Stomach (tissue), 8 donors: ENCODE measurements at regions not wholly inside any gene's neighbourhood (a gene's known extent, or its start where the extent isn't known, plus 50 kb on each side); places are given as distances from the start of the nearest gene placed in this dataset.

Experiments
- DNase-seq, 2 donors: peaks; one replicate each; pipeline versions ENCODE4 v3.0.0 to v3.0.0-alpha.2; 2013 to 2019
- H3K27ac ChIP-seq, 5 donors: fragments of 200-600 bp in 4 of 5; sonication (generic) in 4 of 5; one replicate each; pipeline ENCODE4 v1.5.1; 2013 to 2019; ENCODE audit warnings: mild to moderate bottlenecking in 1 of 5, moderate library complexity in 1 of 5
- H3K27me3 ChIP-seq, 3 donors: fragments of 200-600 bp; sonication (generic); one replicate each; pipeline ENCODE4 v1.5.1; 2017 to 2019; ENCODE audit warnings: mixed run types in 1 of 3
- H3K36me3 ChIP-seq, 4 donors: fragments of 200-600 bp; sonication (generic); 1 replicate in 3 of 4; 2 replicates in 1 of 4; pipeline ENCODE4 v1.5.1; 2016 to 2019
- H3K4me1 ChIP-seq, 4 donors: fragments of 200-600 bp; sonication (generic); one replicate each; pipeline ENCODE4 v1.5.1; 2016 to 2019
- H3K4me3 ChIP-seq, 4 donors: fragments of 200-600 bp; sonication (generic) in 3 of 4; one replicate each; pipeline ENCODE4 v1.5.1; 2016 to 2019; ENCODE audit warnings: mild to moderate bottlenecking in 1 of 4
- H3K9me3 ChIP-seq, 4 donors: fragments of 200-600 bp; sonication (generic); one replicate each; pipeline ENCODE4 v1.5.1; 2016 to 2019
- CTCF ChIP-seq, 7 experiments: fragments of 450-650 bp in 4 of 7; fragments of 200-600 bp in 3 of 7; sonication (generic) in 3 of 7; IDR thresholded peaks; one replicate each; pipeline ENCODE4 v1.5.1; 2016 to 2019; ENCODE audit warnings: antibody characterized with exemption in 7 of 7, control low read depth in 2 of 7, mild to moderate bottlenecking in 1 of 7
- EP300 ChIP-seq: sonication (generic); formaldehyde crosslinking; IDR thresholded peaks from one replicate; pipeline ENCODE4 v1.6.1; 2017; ENCODE audit warnings: antibody characterized with exemption
- POLR2A ChIP-seq, 4 donors: fragments of 450-650 bp; IDR thresholded peaks; one replicate each; pipeline ENCODE4 v1.6.1; 2016; ENCODE audit warnings: antibody characterized with exemption in 4 of 4, control low read depth in 2 of 4, mild to moderate bottlenecking in 1 of 4, moderate library complexity in 1 of 4
- POLR2AphosphoS5 ChIP-seq, 3 donors: sonication (generic); formaldehyde crosslinking; IDR thresholded peaks; one replicate each; pipeline ENCODE4 v1.6.1; 2016; ENCODE audit warnings: antibody characterized with exemption in 3 of 3
- WGBS, 5 donors: extraction: QIAGEN DNeasy Blood & Tissue Kit in 3 of 5; methylation state at CpG; one replicate each; pipeline versions ENCODE4 v1.1.5 to v1.1.7; 2013 to 2018; 5-methylcytosine and 5-hydroxymethylcytosine counted together
- intact Hi-C: fragments of 100-400 bp; cut with DNase I; formaldehyde crosslinking; loops from one replicate; pipeline ENCODE4 v1.15.1; 2023; ENCODE audit warnings: low total_unique reads
- donor health status: healthy with polysubstance abuse.
- donor health status: Bipolar disorder and iron deficiency.
- donor health status: healthy.

- H3K9me3 ChIP-seq: no peaks in the 10 kb centered on the region
- intact Hi-C loops: no loop called here
- TF ChIP-seq POLR2AphosphoS5 (IDR thresholded peaks at IDR 0.05): no peak
- TF ChIP-seq CTCF (IDR thresholded peaks at IDR 0.05): no peak
- no peak for TF ChIP-seq EP300
- TF ChIP-seq POLR2A (IDR thresholded peaks at IDR 0.05): no peak
- H3K27me3 ChIP-seq: no peaks in the 10 kb centered on the region
- no peak overlapping the region for H3K27ac ChIP-seq
- H3K4me3 ChIP-seq: no peak overlapping the region
- no peaks in the 10 kb centered on the region for H3K36me3 ChIP-seq
- no peak for DNase-seq
- no peaks in the 10 kb centered on the region for H3K4me1 ChIP-seq
- WGBS, 5 donors: 90 to 95% (median 93%) methylated on average over 2 of the region's 2 CpGs
Measured at GRCh38 chr10:55358539-55358938, 557.5 kb upstream of the PCDH15 start.

GRCh38 chr10:55353414-55353813 lies 552.4 kb upstream of the PCDH15 start:
- Histone ChIP-seq H3K27ac (no peak overlapping the region), H3K36me3 (no peaks in the 10 kb centered on the region), H3K9me3 (no peaks in the 10 kb centered on the region), H3K27me3 (no peaks in the 10 kb centered on the region), H3K4me1 (no peaks in the 10 kb centered on the region), H3K4me3 (no peak overlapping the region)
- intact Hi-C loops: no loop called here
- 68 to 88% (median 76%) methylated on average over 1 of the region's 1 CpG for whole genome bisulfite sequencing, 5 donors
- TF ChIP-seq POLR2AphosphoS5 (IDR thresholded peaks at IDR 0.05): no peak
- no peak for TF ChIP-seq EP300
- no peak for TF ChIP-seq POLR2A (IDR thresholded peaks at IDR 0.05)
- no peak for TF ChIP-seq CTCF (IDR thresholded peaks at IDR 0.05)
- no peak for DNase-seq

DNA sequence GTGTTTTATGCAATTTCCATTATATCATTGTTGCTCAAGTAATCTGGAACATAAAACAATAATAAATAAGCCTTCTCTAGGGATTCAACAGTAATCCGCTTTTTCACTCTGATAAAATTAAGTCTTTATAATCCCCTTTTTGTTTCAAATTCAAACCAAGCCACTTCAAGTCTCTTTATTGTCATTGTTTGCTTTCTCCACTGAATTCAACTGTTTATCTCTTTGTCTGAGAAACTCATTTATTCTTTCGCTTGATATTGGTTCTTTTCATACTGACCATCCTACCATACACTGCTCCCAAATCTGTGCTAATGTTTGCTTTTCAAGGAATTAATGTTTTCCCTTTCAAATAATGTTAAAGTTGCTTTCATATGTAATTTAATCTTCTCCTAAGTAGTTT lies 550.4 kb upstream of the PCDH15 start:
- TF ChIP-seq POLR2A (IDR thresholded peaks at IDR 0.05) (no peak), CTCF (IDR thresholded peaks at IDR 0.05) (no peak), POLR2AphosphoS5 (IDR thresholded peaks at IDR 0.05) (no peak), EP300 (no peak)
- no peaks in the 10 kb centered on the region for H3K27me3 ChIP-seq

DNA sequence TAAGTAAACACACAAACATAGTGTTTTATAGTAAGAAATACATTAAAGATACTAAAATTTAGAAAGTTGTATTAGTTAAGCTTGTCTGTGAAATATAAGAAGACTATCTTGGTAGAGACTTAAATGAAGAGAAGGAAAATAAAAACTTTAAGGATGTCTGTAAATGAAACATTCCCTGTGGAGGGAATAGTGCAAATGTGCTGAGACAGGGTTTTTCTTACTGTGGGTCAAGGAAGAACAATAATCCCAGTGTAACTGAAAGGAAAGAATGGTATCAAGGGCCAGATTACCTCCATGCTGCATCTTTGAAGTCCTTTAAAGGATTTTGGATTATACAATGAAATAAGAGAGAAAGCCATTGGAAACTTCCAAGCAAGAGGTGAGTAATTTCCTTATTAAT lies 547.5 kb upstream of the PCDH15 start:
- TF ChIP-seq EP300: no peak
- TF ChIP-seq CTCF (IDR thresholded peaks at IDR 0.05): no peak
- no peak for TF ChIP-seq POLR2AphosphoS5 (IDR thresholded peaks at IDR 0.05)
- no peak for TF ChIP-seq POLR2A (IDR thresholded peaks at IDR 0.05)
- H3K27ac ChIP-seq: no peak overlapping the region
- H3K4me1 ChIP-seq: no peaks in the 10 kb centered on the region
- intact Hi-C loops: no loop called here
- no peak overlapping the region for H3K4me3 ChIP-seq
- no peaks in the 10 kb centered on the region for H3K36me3 ChIP-seq
- DNase-seq: no peak
- no peaks in the 10 kb centered on the region for H3K27me3 ChIP-seq
- H3K9me3 ChIP-seq: no peaks in the 10 kb centered on the region

More for the DNA sequence above, 550.4 kb upstream of the PCDH15 start:
- intact Hi-C loops: no loop called here
- H3K9me3 ChIP-seq: no peaks in the 10 kb centered on the region
- H3K36me3 ChIP-seq: no peaks in the 10 kb centered on the region
- no peak for DNase-seq
- no peak overlapping the region for H3K4me3 ChIP-seq
- H3K4me1 ChIP-seq: no peaks in the 10 kb centered on the region
- H3K27ac ChIP-seq: no peak overlapping the region
- WGBS, 5 donors: 28 to 71% (median 34%) methylated on average over 2 of the region's 2 CpGs
